HepG2 (cell line): ENCODE measurements at regions not wholly inside any gene's neighbourhood (a gene's known extent, or its start where the extent isn't known, plus 50 kb on each side); places are given as distances from the start of the nearest gene placed in this dataset.

ENCODE experiments used
- JUND ChIP-seq: sonication (generic); formaldehyde crosslinking; IDR thresholded peaks from 2 replicates; pipeline ENCODE4 v1.8.0; 2022; ENCODE audit warnings: mild to moderate bottlenecking, missing genetic modification reagents
- ZNF225 ChIP-seq: sonication (generic); formaldehyde crosslinking; IDR thresholded peaks from 2 replicates; pipeline ENCODE4 v1.4.0; 2020; ENCODE audit warnings: mild to moderate bottlenecking, missing genetic modification reagents
- TF ChIP-seq, protein P1 (sequence below): sonication (generic); formaldehyde crosslinking; IDR thresholded peaks from 2 replicates; pipeline ENCODE4 v1.4.0; 2020; ENCODE audit warnings: missing genetic modification reagents
- TF ChIP-seq, protein P2 (sequence below): IDR thresholded peaks from 2 replicates; pipeline ENCODE4 v1.6.1; 2016; ENCODE audit warnings: low read depth, missing genetic modification reagents, missing compliant biosample characterization

- TF ChIP-seq, protein P1, sequence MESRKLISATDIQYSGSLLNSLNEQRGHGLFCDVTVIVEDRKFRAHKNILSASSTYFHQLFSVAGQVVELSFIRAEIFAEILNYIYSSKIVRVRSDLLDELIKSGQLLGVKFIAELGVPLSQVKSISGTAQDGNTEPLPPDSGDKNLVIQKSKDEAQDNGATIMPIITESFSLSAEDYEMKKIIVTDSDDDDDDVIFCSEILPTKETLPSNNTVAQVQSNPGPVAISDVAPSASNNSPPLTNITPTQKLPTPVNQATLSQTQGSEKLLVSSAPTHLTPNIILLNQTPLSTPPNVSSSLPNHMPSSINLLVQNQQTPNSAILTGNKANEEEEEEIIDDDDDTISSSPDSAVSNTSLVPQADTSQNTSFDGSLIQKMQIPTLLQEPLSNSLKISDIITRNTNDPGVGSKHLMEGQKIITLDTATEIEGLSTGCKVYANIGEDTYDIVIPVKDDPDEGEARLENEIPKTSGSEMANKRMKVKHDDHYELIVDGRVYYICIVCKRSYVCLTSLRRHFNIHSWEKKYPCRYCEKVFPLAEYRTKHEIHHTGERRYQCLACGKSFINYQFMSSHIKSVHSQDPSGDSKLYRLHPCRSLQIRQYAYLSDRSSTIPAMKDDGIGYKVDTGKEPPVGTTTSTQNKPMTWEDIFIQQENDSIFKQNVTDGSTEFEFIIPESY (CRISPR knock-in tag): no peak
- TF ChIP-seq JUND (CRISPR knock-in tag) (no peak), ZNF225 (CRISPR knock-in tag) (no peak)
- TF ChIP-seq, protein P2, sequence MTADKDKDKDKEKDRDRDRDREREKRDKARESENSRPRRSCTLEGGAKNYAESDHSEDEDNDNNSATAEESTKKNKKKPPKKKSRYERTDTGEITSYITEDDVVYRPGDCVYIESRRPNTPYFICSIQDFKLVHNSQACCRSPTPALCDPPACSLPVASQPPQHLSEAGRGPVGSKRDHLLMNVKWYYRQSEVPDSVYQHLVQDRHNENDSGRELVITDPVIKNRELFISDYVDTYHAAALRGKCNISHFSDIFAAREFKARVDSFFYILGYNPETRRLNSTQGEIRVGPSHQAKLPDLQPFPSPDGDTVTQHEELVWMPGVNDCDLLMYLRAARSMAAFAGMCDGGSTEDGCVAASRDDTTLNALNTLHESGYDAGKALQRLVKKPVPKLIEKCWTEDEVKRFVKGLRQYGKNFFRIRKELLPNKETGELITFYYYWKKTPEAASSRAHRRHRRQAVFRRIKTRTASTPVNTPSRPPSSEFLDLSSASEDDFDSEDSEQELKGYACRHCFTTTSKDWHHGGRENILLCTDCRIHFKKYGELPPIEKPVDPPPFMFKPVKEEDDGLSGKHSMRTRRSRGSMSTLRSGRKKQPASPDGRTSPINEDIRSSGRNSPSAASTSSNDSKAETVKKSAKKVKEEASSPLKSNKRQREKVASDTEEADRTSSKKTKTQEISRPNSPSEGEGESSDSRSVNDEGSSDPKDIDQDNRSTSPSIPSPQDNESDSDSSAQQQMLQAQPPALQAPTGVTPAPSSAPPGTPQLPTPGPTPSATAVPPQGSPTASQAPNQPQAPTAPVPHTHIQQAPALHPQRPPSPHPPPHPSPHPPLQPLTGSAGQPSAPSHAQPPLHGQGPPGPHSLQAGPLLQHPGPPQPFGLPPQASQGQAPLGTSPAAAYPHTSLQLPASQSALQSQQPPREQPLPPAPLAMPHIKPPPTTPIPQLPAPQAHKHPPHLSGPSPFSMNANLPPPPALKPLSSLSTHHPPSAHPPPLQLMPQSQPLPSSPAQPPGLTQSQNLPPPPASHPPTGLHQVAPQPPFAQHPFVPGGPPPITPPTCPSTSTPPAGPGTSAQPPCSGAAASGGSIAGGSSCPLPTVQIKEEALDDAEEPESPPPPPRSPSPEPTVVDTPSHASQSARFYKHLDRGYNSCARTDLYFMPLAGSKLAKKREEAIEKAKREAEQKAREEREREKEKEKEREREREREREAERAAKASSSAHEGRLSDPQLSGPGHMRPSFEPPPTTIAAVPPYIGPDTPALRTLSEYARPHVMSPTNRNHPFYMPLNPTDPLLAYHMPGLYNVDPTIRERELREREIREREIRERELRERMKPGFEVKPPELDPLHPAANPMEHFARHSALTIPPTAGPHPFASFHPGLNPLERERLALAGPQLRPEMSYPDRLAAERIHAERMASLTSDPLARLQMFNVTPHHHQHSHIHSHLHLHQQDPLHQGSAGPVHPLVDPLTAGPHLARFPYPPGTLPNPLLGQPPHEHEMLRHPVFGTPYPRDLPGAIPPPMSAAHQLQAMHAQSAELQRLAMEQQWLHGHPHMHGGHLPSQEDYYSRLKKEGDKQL: no peak
These were observed 497.0 kb downstream of the MAFB start for GRCh38 chr20:40192081-40192480.
